GM19438 (cell line): ENCODE measurements at regions not wholly inside any gene's neighbourhood (a gene's known extent, or its start where the extent isn't known, plus 50 kb on each side); places are given as distances from the start of the nearest gene placed in this dataset.

Source experiments
- ATAC-seq: cut with Tn5 transposase; IDR thresholded peaks from one replicate; pipeline ENCODE4 v1.9.1; 2021; ENCODE audit warnings: low read depth; ENCODE audit not compliant: unreplicated experiment

- no peak for ATAC-seq
These were observed 91.3 kb upstream of the TMEM106B start for GRCh38 chr7:12119620-12120303.

- ATAC-seq: no peak
These were observed 90.5 kb upstream of the TMEM106B start for GRCh38 chr7:12120632-12121031.

- no peak for ATAC-seq
These were observed 87.9 kb upstream of the TMEM106B start for GRCh38 chr7:12123172-12123571.

GRCh38 chr7:12124028-12124427 lies 87.1 kb upstream of the TMEM106B start:
- ATAC-seq: no peak

GRCh38 chr7:12127455-12127854 lies 83.6 kb upstream of the TMEM106B start:
- no peak for ATAC-seq

- no peak for ATAC-seq
These were observed 80.5 kb upstream of the TMEM106B start for GRCh38 chr7:12130609-12131008.

GRCh38 chr7:12131122-12131521 lies 80.0 kb upstream of the TMEM106B start:
- no peak for ATAC-seq

GRCh38 chr7:12133865-12134264 lies 77.2 kb upstream of the TMEM106B start:
- ATAC-seq: no peak

GRCh38 chr7:12136523-12136922 lies 74.6 kb upstream of the TMEM106B start:
- ATAC-seq: no peak

- ATAC-seq: no peak
These were observed 73.8 kb upstream of the TMEM106B start for GRCh38 chr7:12137283-12137682.

- ATAC-seq: no peak
These were observed 72.7 kb upstream of the TMEM106B start for GRCh38 chr7:12138421-12138820.

- ATAC-seq: no peak
These were observed 71.7 kb upstream of the TMEM106B start for GRCh38 chr7:12139416-12139815.

GRCh38 chr7:12146813-12147212 lies 64.3 kb upstream of the TMEM106B start:
- no peak for ATAC-seq

- ATAC-seq: no peak
These were observed 58.7 kb upstream of the TMEM106B start for GRCh38 chr7:12152196-12152918.

GRCh38 chr7:12154119-12154518 lies 57.0 kb upstream of the TMEM106B start:
- no peak for ATAC-seq

GRCh38 chr7:12157517-12157916 lies 53.6 kb upstream of the TMEM106B start:
- no peak for ATAC-seq

GRCh38 chr7:12158334-12159060 lies 52.6 kb upstream of the TMEM106B start:
- no peak for ATAC-seq

GRCh38 chr7:12161146-12161545 lies 49.9 kb upstream of the TMEM106B start:
- no peak for ATAC-seq
